HEK293 (cell line): ENCODE measurements at regions not wholly inside any gene's neighbourhood (a gene's known extent, or its start where the extent isn't known, plus 50 kb on each side); places are given as distances from the start of the nearest gene placed in this dataset.

Experiments
- CTCF ChIP-seq: fragments of 450-650 bp; formaldehyde crosslinking; IDR thresholded peaks from 2 replicates; pipeline ENCODE4 v1.5.1; 2016; ENCODE audit warnings: missing biosample characterization, missing genetic modification characterization
- ELK4 ChIP-seq: IDR thresholded peaks from 2 replicates; pipeline ENCODE4 v1.6.1; 2011; ENCODE audit warnings: mild to moderate bottlenecking, low read depth, low read length, borderline replicate concordance
- PATZ1 ChIP-seq: fragments of 450-650 bp; formaldehyde crosslinking; IDR thresholded peaks from 2 replicates; pipeline ENCODE4 v1.5.1; 2016; ENCODE audit warnings: missing biosample characterization, missing genetic modification characterization
- PBX3 ChIP-seq: sonication (generic); formaldehyde crosslinking; IDR thresholded peaks from 2 replicates; pipeline ENCODE4 v1.8.1; 2022; ENCODE audit warnings: mild to moderate bottlenecking, moderate library complexity, missing genetic modification reagents
- SALL2 ChIP-seq: fragments of 450-650 bp; formaldehyde crosslinking; IDR thresholded peaks from 2 replicates; pipeline ENCODE4 v1.5.0; 2017; ENCODE audit warnings: missing biosample characterization, mild to moderate bottlenecking, missing genetic modification characterization, borderline replicate concordance
- ZBTB17 ChIP-seq: fragments of 450-650 bp; formaldehyde crosslinking; IDR thresholded peaks from 2 replicates; pipeline ENCODE4 v1.5.1; 2016; ENCODE audit warnings: missing biosample characterization, missing genetic modification characterization
- ZBTB8A ChIP-seq: fragments of 450-650 bp; formaldehyde crosslinking; IDR thresholded peaks from 2 replicates; pipeline ENCODE4 v1.5.1; 2016; ENCODE audit warnings: missing biosample characterization, missing genetic modification characterization
- ZNF140 ChIP-seq: fragments of 450-650 bp; formaldehyde crosslinking; IDR thresholded peaks from 2 replicates; pipeline ENCODE4 v1.5.1; 2016; ENCODE audit warnings: missing biosample characterization, missing genetic modification characterization
- ZNF146 ChIP-seq: fragments of 450-650 bp; formaldehyde crosslinking; IDR thresholded peaks from 2 replicates; pipeline ENCODE4 v1.5.1; 2016; ENCODE audit warnings: missing biosample characterization, missing genetic modification characterization
- ZNF274 ChIP-seq, 2 experiments: fragments of 200-500 bp in 1 of 2; fragments of 450-650 bp in 1 of 2; sonication (Bioruptor generic) in 1 of 2; formaldehyde crosslinking in 1 of 2; IDR thresholded peaks; 2 replicates each; pipeline versions ENCODE4 v1.5.1 to v1.6.1; 2014 to 2016; ENCODE audit warnings: borderline replicate concordance in 1 of 2, inconsistent platforms in 1 of 2, low read length in 1 of 2, missing biosample characterization in 1 of 2, missing genetic modification characterization in 1 of 2
- ZSCAN5A ChIP-seq: fragments of 450-650 bp; formaldehyde crosslinking; IDR thresholded peaks from 2 replicates; pipeline ENCODE4 v1.5.1; 2016; ENCODE audit warnings: missing biosample characterization, missing genetic modification characterization

GRCh38 chr10:90644165-90644564 lies 213.7 kb downstream of the HTR7 start:
- TF ChIP-seq CTCF (no peak), ZBTB8A (tag by site-specific recombination) (no peak), PATZ1 (no peak), ZNF140 (tag by site-specific recombination) (no peak), SALL2 (tag by site-specific recombination) (no peak), ZNF146 (tag by site-specific recombination) (no peak), ZBTB17 (tag by site-specific recombination) (no peak), ZSCAN5A (no peak), ELK4 (no peak), ZNF274 (IDR thresholded peaks at IDR 0.05; ENCODE audit: low read length) (no peak), ZNF274 (tag by site-specific recombination; IDR thresholded peaks at IDR 0.05; ENCODE audit: borderline replicate concordance) (no peak), PBX3 (no peak)
